ENCODE measurements at regions not wholly inside any gene's neighbourhood (a gene's known extent, or its start where the extent isn't known, plus 50 kb on each side); places are given as distances from the start of the nearest gene placed in this dataset.

- ATAC-seq (no peak), DNase-seq (ENCODE audit: low read depth, low spot score) (no peak)
- Histone ChIP-seq H3K36me3 (ENCODE audit: control insufficient read depth in 1 of 2, insufficient read depth in 2 of 2, low read length in 2 of 2) (no peaks in the 10 kb centered on the region), H3K79me2 (ENCODE audit: insufficient read depth, low read length) (no peaks in the 10 kb centered on the region), H3K27ac (ENCODE audit: low read depth, low read length) (no peak overlapping the region), H3K4me3 (replicated peaks in 1 of 2; ENCODE audit: low read depth in 1 of 2, low read length in 2 of 2) (no peak overlapping the region), H3K27me3 (ENCODE audit: insufficient read depth, low read length) (no peaks in the 10 kb centered on the region), H3K4me2 (ENCODE audit: low read length) (no peak overlapping the region), H4K20me1 (ENCODE audit: insufficient read depth) (no peaks in the 10 kb centered on the region), H2AFZ (ENCODE audit: low read depth, low read length, poor library complexity, severe bottlenecking) (no peak overlapping the region), H3K4me1 (ENCODE audit: control insufficient read depth in 1 of 2, insufficient read depth in 2 of 2, low read length in 2 of 2) (no peaks in the 10 kb centered on the region), H3K9me2 (ENCODE audit: insufficient read depth) (0 out of 2 replicates have a peak, but pooled peaks cover 6% of the 10 kb centered on the region), H3K9ac (ENCODE audit: low read length) (no peak overlapping the region), H3K9me3 (ENCODE audit: control insufficient read depth in 1 of 2, insufficient read depth in 1 of 2, low read depth in 1 of 2, low read length in 2 of 2) (no peaks in the 10 kb centered on the region)
- TF ChIP-seq ZFX (IDR thresholded peaks at IDR 0.05) (no peak), REST (IDR thresholded peaks at IDR 0.05; ENCODE audit: low read depth) (no peak), CBX3 (IDR thresholded peaks at IDR 0.05; ENCODE audit: low read depth) (no peak)
- ChIA-PET POLR2A (no interaction called here), RAD21 (ENCODE audit: low non-redundant PET in 1 of 2, low total read pairs in 2 of 2, uncharacterized antibody in 2 of 2, unreplicated experiment in 2 of 2) (no interaction called here), CTCF (no interaction called here)
- intact Hi-C loops (cut with micrococcal nuclease) = no loop called here
- BruUV-seq (replicated peaks) = no TSS peak
Observed at GRCh38 chr4:33268776-33269175, 2548.6 kb downstream of the PCDH7 start.

- BruUV-seq (replicated peaks) = no TSS peak
- POLR2A ChIA-PET = no interaction called here
- Histone ChIP-seq H3K4me2 (ENCODE audit: low read length) (no peak overlapping the region), H3K9ac (ENCODE audit: low read length) (no peak overlapping the region), H3K9me2 (ENCODE audit: insufficient read depth) (0 out of 2 replicates have a peak, but pooled peaks cover 6% of the 10 kb centered on the region), H3K4me3 (replicated peaks in 1 of 2; ENCODE audit: low read depth in 1 of 2, low read length in 2 of 2) (no peak overlapping the region), H3K27me3 (ENCODE audit: insufficient read depth, low read length) (no peaks in the 10 kb centered on the region), H3K4me1 (ENCODE audit: control insufficient read depth in 1 of 2, insufficient read depth in 2 of 2, low read length in 2 of 2) (no peaks in the 10 kb centered on the region), H3K27ac (ENCODE audit: low read depth, low read length) (no peak overlapping the region), H3K36me3 (ENCODE audit: control insufficient read depth in 1 of 2, insufficient read depth in 2 of 2, low read length in 2 of 2) (no peaks in the 10 kb centered on the region), H4K20me1 (ENCODE audit: insufficient read depth) (no peaks in the 10 kb centered on the region), H3K9me3 (ENCODE audit: control insufficient read depth in 1 of 2, insufficient read depth in 1 of 2, low read depth in 1 of 2, low read length in 2 of 2) (no peaks in the 10 kb centered on the region), H2AFZ (ENCODE audit: low read depth, low read length, poor library complexity, severe bottlenecking) (no peak overlapping the region), H3K79me2 (ENCODE audit: insufficient read depth, low read length) (no peaks in the 10 kb centered on the region)
- DNase-seq (ENCODE audit: low read depth, low spot score) = no peak
- CTCF ChIA-PET = no interaction called here
- RAD21 ChIA-PET (ENCODE audit: low non-redundant PET in 1 of 2, low total read pairs in 2 of 2, uncharacterized antibody in 2 of 2, unreplicated experiment in 2 of 2) = no interaction called here
- ATAC-seq = no peak
- TF ChIP-seq RAD21 (IDR thresholded peaks at IDR 0.05; ENCODE audit: low read depth) (no peak), FOSL1 (IDR thresholded peaks at IDR 0.05; ENCODE audit: low read depth) (no peak), JUND (IDR thresholded peaks at IDR 0.05) (no peak)
- intact Hi-C loops (cut with micrococcal nuclease) = no loop called here
Observed at GRCh38 chr4:33270403-33270802, 2550.2 kb downstream of the PCDH7 start.

All from HCT116 (cell line).